ENCODE measurements at regions not wholly inside any gene's neighbourhood (a gene's known extent, or its start where the extent isn't known, plus 50 kb on each side); places are given as distances from the start of the nearest gene placed in this dataset.

GRCh38 chr19:28210886-28211285, 1002.1 kb downstream of the UQCRFS1 start:
- peaks cover 18% of the 10 kb centered on the region for H3K9me3 ChIP-seq (ENCODE audit: low read depth, low read length, poor library complexity, severe bottlenecking)
- intact Hi-C loops (cut with micrococcal nuclease; ENCODE audit: unreplicated experiment): no loop called here
- no peaks in the 10 kb centered on the region for H3K36me3 ChIP-seq (ENCODE audit: insufficient read depth, low read length, poor library complexity, severe bottlenecking)
- no peak overlapping the region for H3K4me3 ChIP-seq (ENCODE audit: low read depth, low read length, poor library complexity, severe bottlenecking)
- H3K4me1 ChIP-seq (ENCODE audit: insufficient read depth, low read length, poor library complexity, severe bottlenecking): no peaks in the 10 kb centered on the region
- no TSS peak for BruUV-seq (replicated peaks)
- no peak overlapping the region for H3K27ac ChIP-seq (ENCODE audit: low read depth, low read length, poor library complexity, severe bottlenecking)
- H3K27me3 ChIP-seq (replicated peaks; ENCODE audit: insufficient read depth, low read depth, low read length, poor library complexity): no peaks in the 10 kb centered on the region
- CTCF ChIA-PET: no interaction called here
- POLR2A ChIA-PET (ENCODE audit: low non-redundant PET): no interaction called here
- TF ChIP-seq CTCF (conservative IDR thresholded peaks at IDR 0.05; ENCODE audit: low read depth, low read length): no peak
- no peak for TF ChIP-seq EZH2 (IDR thresholded peaks at IDR 0.05; ENCODE audit: borderline replicate concordance, low read depth, low read length, poor library complexity, severe bottlenecking)
- DNase-seq (ENCODE audit: low spot score): no peak

GRCh38 chr19:28208745-28209144, 1004.2 kb downstream of the UQCRFS1 start:
- intact Hi-C loops (cut with micrococcal nuclease; ENCODE audit: unreplicated experiment): no loop called here
- ChIA-PET POLR2A (ENCODE audit: low non-redundant PET) (no interaction called here), CTCF (no interaction called here)
- no peaks in the 10 kb centered on the region for H3K4me1 ChIP-seq (ENCODE audit: insufficient read depth, low read length, poor library complexity, severe bottlenecking)
- H3K36me3 ChIP-seq (ENCODE audit: insufficient read depth, low read length, poor library complexity, severe bottlenecking): no peaks in the 10 kb centered on the region
- no peak for DNase-seq (ENCODE audit: low spot score)
- H3K27ac ChIP-seq (ENCODE audit: low read depth, low read length, poor library complexity, severe bottlenecking): no peak overlapping the region
- TF ChIP-seq EZH2 (IDR thresholded peaks at IDR 0.05; ENCODE audit: borderline replicate concordance, low read depth, low read length, poor library complexity, severe bottlenecking) (no peak), CTCF (conservative IDR thresholded peaks at IDR 0.05; ENCODE audit: low read depth, low read length) (no peak)
- BruUV-seq (replicated peaks): no TSS peak
- H3K4me3 ChIP-seq (ENCODE audit: low read depth, low read length, poor library complexity, severe bottlenecking): no peak overlapping the region
- peaks cover 13% of the 10 kb centered on the region for H3K9me3 ChIP-seq (ENCODE audit: low read depth, low read length, poor library complexity, severe bottlenecking)
- no peaks in the 10 kb centered on the region for H3K27me3 ChIP-seq (replicated peaks; ENCODE audit: insufficient read depth, low read depth, low read length, poor library complexity)

- TF ChIP-seq EZH2 (IDR thresholded peaks at IDR 0.05; ENCODE audit: borderline replicate concordance, low read depth, low read length, poor library complexity, severe bottlenecking) (no peak), CTCF (conservative IDR thresholded peaks at IDR 0.05; ENCODE audit: low read depth, low read length) (no peak)
- intact Hi-C loops (cut with micrococcal nuclease; ENCODE audit: unreplicated experiment): no loop called here
- DNase-seq (ENCODE audit: low spot score): no peak
- H3K4me3 ChIP-seq (ENCODE audit: low read depth, low read length, poor library complexity, severe bottlenecking): no peak overlapping the region
- H3K36me3 ChIP-seq (ENCODE audit: insufficient read depth, low read length, poor library complexity, severe bottlenecking): no peaks in the 10 kb centered on the region
- H3K4me1 ChIP-seq (ENCODE audit: insufficient read depth, low read length, poor library complexity, severe bottlenecking): no peaks in the 10 kb centered on the region
- H3K27me3 ChIP-seq (replicated peaks; ENCODE audit: insufficient read depth, low read depth, low read length, poor library complexity): no peaks in the 10 kb centered on the region
- H3K27ac ChIP-seq (ENCODE audit: low read depth, low read length, poor library complexity, severe bottlenecking): no peak overlapping the region
- H3K9me3 ChIP-seq (ENCODE audit: low read depth, low read length, poor library complexity, severe bottlenecking): peaks cover 13% of the 10 kb centered on the region
- ChIA-PET CTCF (no interaction called here), POLR2A (ENCODE audit: low non-redundant PET) (no interaction called here)
- BruUV-seq (replicated peaks): no TSS peak
These were observed 1005.7 kb downstream of the UQCRFS1 start for GRCh38 chr19:28207244-28207643.
